Hepatocyte (in vitro differentiated cells): ENCODE measurements at regions not wholly inside any gene's neighbourhood (a gene's known extent, or its start where the extent isn't known, plus 50 kb on each side); places are given as distances from the start of the nearest gene placed in this dataset.

Experiments used
- CTCF ChIP-seq: fragments of 200-600 bp; sonication (generic); IDR thresholded peaks from 2 replicates; pipeline ENCODE4 v1.5.1; 2016; ENCODE audit warnings: antibody characterized with exemption, mild to moderate bottlenecking; ENCODE audit not compliant: poor library complexity
- EZH2 ChIP-seq: fragments of 200-600 bp; sonication (generic); IDR thresholded peaks from 2 replicates; pipeline ENCODE4 v1.6.1; 2016; ENCODE audit warnings: antibody characterized with exemption, mild to moderate bottlenecking, borderline replicate concordance
- EZH2phosphoT487 ChIP-seq: fragments of 200-600 bp; sonication (generic); IDR thresholded peaks from one replicate; pipeline ENCODE4 v1.6.1; 2018; ENCODE audit warnings: antibody characterized with exemption, mild to moderate bottlenecking, low read depth, moderate library complexity; ENCODE audit not compliant: unreplicated experiment, severe bottlenecking

- TF ChIP-seq CTCF (no peak), EZH2 (no peak), EZH2phosphoT487 (no peak)
These were observed 164.7 kb upstream of the CHD6 start for GRCh38 chr20:41782730-41783406.
